ENCODE measurements at regions not wholly inside any gene's neighbourhood (a gene's known extent, or its start where the extent isn't known, plus 50 kb on each side); places are given as distances from the start of the nearest gene placed in this dataset.

GRCh38 chr2:207274530-207275189 is 108.9 kb upstream of the KLF7 start:
- intact Hi-C loops (cut with micrococcal nuclease) = no loop called here
- no peak overlapping the region for H3K27ac ChIP-seq (ENCODE audit: low read length)

GRCh38 chr2:207275779-207276178 is 110.0 kb upstream of the KLF7 start:
- no peak overlapping the region for H3K27ac ChIP-seq (ENCODE audit: low read length)
- H3K27me3 Mint-ChIP-seq (ENCODE audit: low read depth in 2 of 2) = peaks cover 0 to 6% of the 10 kb centered on the region in 2 donors
- no peaks in the 10 kb centered on the region for H3K9me3 ChIP-seq (ENCODE audit: control insufficient read depth, insufficient read depth, low read length)
- WGBS (ENCODE audit: insufficient coverage) = 82% methylated on average over 1 of the region's 2 CpGs
- TF ChIP-seq CTCF (IDR thresholded peaks at IDR 0.05) = no peak
- H3K4me1 ChIP-seq (ENCODE audit: control insufficient read depth, insufficient read depth, low read length) = no peaks in the 10 kb centered on the region
- H3K36me3 Mint-ChIP-seq = no peaks in the 10 kb centered on the region
- H3K4me3 ChIP-seq (ENCODE audit: low read length) = no peak overlapping the region
- no peak for DNase-seq
- H3K27me3 ChIP-seq (ENCODE audit: control insufficient read depth, insufficient read depth, low read length) = no peaks in the 10 kb centered on the region
- ATAC-seq = no peak
- H3K36me3 ChIP-seq (ENCODE audit: control insufficient read depth, insufficient read depth, low read length) = no peaks in the 10 kb centered on the region
- intact Hi-C loops (cut with micrococcal nuclease) = no loop called here
- H3K4me3 Mint-ChIP-seq = no peak overlapping the region
- H3K9me3 Mint-ChIP-seq = no peaks in the 10 kb centered on the region
- H3K27ac Mint-ChIP-seq = no peak overlapping the region
- H3K4me1 Mint-ChIP-seq = no peaks in the 10 kb centered on the region

More at GRCh38 chr2:207274530-207275189, 108.9 kb upstream of the KLF7 start:
- WGBS (ENCODE audit: insufficient coverage) = 98% methylated on average over 5 of the region's 5 CpGs
- Mint-ChIP-seq H3K4me3 (no peak overlapping the region), H3K27me3 (ENCODE audit: low read depth in 2 of 2) (peaks cover 0 to 6% of the 10 kb centered on the region in 2 donors), H3K27ac (no peak overlapping the region), H3K4me1 (no peaks in the 10 kb centered on the region), H3K36me3 (no peaks in the 10 kb centered on the region), H3K9me3 (no peaks in the 10 kb centered on the region)
- Histone ChIP-seq H3K36me3 (ENCODE audit: control insufficient read depth, insufficient read depth, low read length) (no peaks in the 10 kb centered on the region), H3K9me3 (ENCODE audit: control insufficient read depth, insufficient read depth, low read length) (no peaks in the 10 kb centered on the region), H3K4me3 (ENCODE audit: low read length) (no peak overlapping the region), H3K27me3 (ENCODE audit: control insufficient read depth, insufficient read depth, low read length) (no peaks in the 10 kb centered on the region), H3K4me1 (ENCODE audit: control insufficient read depth, insufficient read depth, low read length) (no peaks in the 10 kb centered on the region)
- no peak for TF ChIP-seq CTCF (IDR thresholded peaks at IDR 0.05)
- no peak for ATAC-seq
- no peak for DNase-seq

- no peak overlapping the region for H3K27ac ChIP-seq (ENCODE audit: low read length)
- intact Hi-C loops (cut with micrococcal nuclease) = no loop called here
- H3K27me3 ChIP-seq (ENCODE audit: control insufficient read depth, insufficient read depth, low read length) = no peaks in the 10 kb centered on the region
- no peaks in the 10 kb centered on the region for H3K36me3 ChIP-seq (ENCODE audit: control insufficient read depth, insufficient read depth, low read length)
- ATAC-seq (no peak), DNase-seq (no peak)
- Mint-ChIP-seq H3K36me3 (no peaks in the 10 kb centered on the region), H3K27me3 (ENCODE audit: low read depth in 2 of 2) (peaks cover 0 to 6% of the 10 kb centered on the region in 2 donors), H3K4me1 (no peaks in the 10 kb centered on the region), H3K4me3 (no peak overlapping the region), H3K27ac (no peak overlapping the region), H3K9me3 (no peaks in the 10 kb centered on the region)
- no peaks in the 10 kb centered on the region for H3K4me1 ChIP-seq (ENCODE audit: control insufficient read depth, insufficient read depth, low read length)
- no peaks in the 10 kb centered on the region for H3K9me3 ChIP-seq (ENCODE audit: control insufficient read depth, insufficient read depth, low read length)
- TF ChIP-seq CTCF (IDR thresholded peaks at IDR 0.05) = no peak
- no peak overlapping the region for H3K4me3 ChIP-seq (ENCODE audit: low read length)
Observed at GRCh38 chr2:207276248-207276647, 110.5 kb upstream of the KLF7 start.

GRCh38 chr2:207276858-207277257 is 111.1 kb upstream of the KLF7 start:
- H3K27me3 ChIP-seq (ENCODE audit: control insufficient read depth, insufficient read depth, low read length) = no peaks in the 10 kb centered on the region
- H3K9me3 Mint-ChIP-seq = no peaks in the 10 kb centered on the region
- no peaks in the 10 kb centered on the region for H3K4me1 ChIP-seq (ENCODE audit: control insufficient read depth, insufficient read depth, low read length)
- H3K4me3 Mint-ChIP-seq = no peak overlapping the region
- intact Hi-C loops (cut with micrococcal nuclease) = no loop called here
- 90% methylated on average over 2 of the region's 3 CpGs for WGBS (ENCODE audit: insufficient coverage)
- H3K27ac Mint-ChIP-seq = no peak overlapping the region
- H3K27ac ChIP-seq (ENCODE audit: low read length) = no peak overlapping the region
- H3K36me3 ChIP-seq (ENCODE audit: control insufficient read depth, insufficient read depth, low read length) = no peaks in the 10 kb centered on the region
- TF ChIP-seq CTCF (IDR thresholded peaks at IDR 0.05) = no peak
- H3K27me3 Mint-ChIP-seq (ENCODE audit: low read depth in 2 of 2) = peaks cover 0 to 6% of the 10 kb centered on the region in 2 donors
- no peaks in the 10 kb centered on the region for H3K9me3 ChIP-seq (ENCODE audit: control insufficient read depth, insufficient read depth, low read length)
- no peak overlapping the region for H3K4me3 ChIP-seq (ENCODE audit: low read length)
- no peak for ATAC-seq
- no peaks in the 10 kb centered on the region for H3K4me1 Mint-ChIP-seq
- no peak for DNase-seq
- H3K36me3 Mint-ChIP-seq = no peaks in the 10 kb centered on the region

All from natural killer cell (primary cell).